Activated naive CD8-positive, alpha-beta T cell (primary cell): ENCODE measurements at regions not wholly inside any gene's neighbourhood (a gene's known extent, or its start where the extent isn't known, plus 50 kb on each side); places are given as distances from the start of the nearest gene placed in this dataset.

ENCODE experiments used
- H3K27ac Mint-ChIP-seq: one replicate; pipeline ENCODE4 v1.8.0; 2021; ENCODE audit warnings: mixed read lengths
- H3K27me3 Mint-ChIP-seq: one replicate; pipeline ENCODE4 v1.8.0; 2021; ENCODE audit warnings: mixed read lengths
- H3K36me3 Mint-ChIP-seq: one replicate; pipeline ENCODE4 v1.8.0; 2021; ENCODE audit warnings: mixed read lengths
- H3K4me1 Mint-ChIP-seq: one replicate; pipeline ENCODE4 v1.8.0; 2021; ENCODE audit warnings: low read depth, mixed read lengths
- H3K4me3 Mint-ChIP-seq: one replicate; pipeline ENCODE4 v1.8.0; 2021; ENCODE audit warnings: mild to moderate bottlenecking, mixed read lengths
- H3K9me3 Mint-ChIP-seq: one replicate; pipeline ENCODE4 v1.8.0; 2021; ENCODE audit warnings: low read depth, mixed read lengths

- H3K36me3 Mint-ChIP-seq, result no peaks in the 10 kb centered on the region
- no peaks in the 10 kb centered on the region for H3K27me3 Mint-ChIP-seq
- no peaks in the 10 kb centered on the region for H3K4me1 Mint-ChIP-seq
- no peak overlapping the region for H3K27ac Mint-ChIP-seq
- H3K9me3 Mint-ChIP-seq, result peaks cover 4% of the 10 kb centered on the region
- H3K4me3 Mint-ChIP-seq, result no peak overlapping the region
Observed at GRCh38 chr13:85742355-85742754, 56.9 kb downstream of the SLITRK6 start.

GRCh38 chr13:85741017-85741416 is 58.2 kb downstream of the SLITRK6 start:
- no peaks in the 10 kb centered on the region for H3K4me1 Mint-ChIP-seq
- no peaks in the 10 kb centered on the region for H3K27me3 Mint-ChIP-seq
- H3K9me3 Mint-ChIP-seq, result peaks cover 4% of the 10 kb centered on the region
- H3K36me3 Mint-ChIP-seq, result no peaks in the 10 kb centered on the region
- no peak overlapping the region for H3K4me3 Mint-ChIP-seq
- H3K27ac Mint-ChIP-seq, result no peak overlapping the region

GRCh38 chr13:85738696-85739320 is 60.4 kb downstream of the SLITRK6 start:
- H3K4me1 Mint-ChIP-seq, result no peaks in the 10 kb centered on the region
- H3K27me3 Mint-ChIP-seq, result no peaks in the 10 kb centered on the region
- no peaks in the 10 kb centered on the region for H3K36me3 Mint-ChIP-seq
- H3K4me3 Mint-ChIP-seq, result no peak overlapping the region
- no peak overlapping the region for H3K27ac Mint-ChIP-seq
- H3K9me3 Mint-ChIP-seq, result peaks cover 4% of the 10 kb centered on the region

GRCh38 chr13:85737952-85738351 is 61.3 kb downstream of the SLITRK6 start:
- Mint-ChIP-seq H3K4me3 (no peak overlapping the region), H3K27ac (no peak overlapping the region), H3K27me3 (no peaks in the 10 kb centered on the region), H3K36me3 (no peaks in the 10 kb centered on the region), H3K4me1 (no peaks in the 10 kb centered on the region), H3K9me3 (no peaks in the 10 kb centered on the region)

- H3K27me3 Mint-ChIP-seq, result no peaks in the 10 kb centered on the region
- no peaks in the 10 kb centered on the region for H3K36me3 Mint-ChIP-seq
- no peak overlapping the region for H3K27ac Mint-ChIP-seq
- H3K4me3 Mint-ChIP-seq, result no peak overlapping the region
- no peaks in the 10 kb centered on the region for H3K9me3 Mint-ChIP-seq
- H3K4me1 Mint-ChIP-seq, result no peaks in the 10 kb centered on the region
Observed at GRCh38 chr13:85729296-85729695, 69.9 kb downstream of the SLITRK6 start.

- Mint-ChIP-seq H3K4me1 (no peaks in the 10 kb centered on the region), H3K27ac (no peak overlapping the region), H3K27me3 (no peaks in the 10 kb centered on the region), H3K9me3 (no peaks in the 10 kb centered on the region), H3K4me3 (no peak overlapping the region), H3K36me3 (no peaks in the 10 kb centered on the region)
Observed at GRCh38 chr13:85728811-85729210, 70.4 kb downstream of the SLITRK6 start.

- no peaks in the 10 kb centered on the region for H3K36me3 Mint-ChIP-seq
- no peak overlapping the region for H3K4me3 Mint-ChIP-seq
- H3K4me1 Mint-ChIP-seq, result no peaks in the 10 kb centered on the region
- no peaks in the 10 kb centered on the region for H3K9me3 Mint-ChIP-seq
- H3K27me3 Mint-ChIP-seq, result no peaks in the 10 kb centered on the region
- H3K27ac Mint-ChIP-seq, result no peak overlapping the region
Observed at GRCh38 chr13:85725433-85725832, 73.8 kb downstream of the SLITRK6 start.

- Mint-ChIP-seq H3K4me3 (no peak overlapping the region), H3K27ac (no peak overlapping the region), H3K4me1 (no peaks in the 10 kb centered on the region), H3K36me3 (no peaks in the 10 kb centered on the region), H3K9me3 (no peaks in the 10 kb centered on the region), H3K27me3 (no peaks in the 10 kb centered on the region)
Observed at GRCh38 chr13:85724546-85725432, 74.4 kb downstream of the SLITRK6 start.

- Mint-ChIP-seq H3K27me3 (no peaks in the 10 kb centered on the region), H3K36me3 (no peaks in the 10 kb centered on the region), H3K4me3 (no peak overlapping the region), H3K4me1 (no peaks in the 10 kb centered on the region), H3K9me3 (no peaks in the 10 kb centered on the region), H3K27ac (no peak overlapping the region)
Observed at GRCh38 chr13:85719749-85720148, 79.5 kb downstream of the SLITRK6 start.

- no peaks in the 10 kb centered on the region for H3K4me1 Mint-ChIP-seq
- H3K27me3 Mint-ChIP-seq, result no peaks in the 10 kb centered on the region
- H3K27ac Mint-ChIP-seq, result no peak overlapping the region
- no peaks in the 10 kb centered on the region for H3K9me3 Mint-ChIP-seq
- H3K4me3 Mint-ChIP-seq, result no peak overlapping the region
- no peaks in the 10 kb centered on the region for H3K36me3 Mint-ChIP-seq
Observed at GRCh38 chr13:85717921-85718320, 81.3 kb downstream of the SLITRK6 start.

GRCh38 chr13:85710545-85710944 is 88.7 kb downstream of the SLITRK6 start:
- Mint-ChIP-seq H3K27ac (no peak overlapping the region), H3K27me3 (no peaks in the 10 kb centered on the region), H3K4me1 (no peaks in the 10 kb centered on the region), H3K36me3 (no peaks in the 10 kb centered on the region), H3K4me3 (no peak overlapping the region), H3K9me3 (no peaks in the 10 kb centered on the region)

- Mint-ChIP-seq H3K27ac (no peak overlapping the region), H3K4me1 (no peaks in the 10 kb centered on the region), H3K36me3 (no peaks in the 10 kb centered on the region), H3K9me3 (no peaks in the 10 kb centered on the region), H3K4me3 (no peak overlapping the region), H3K27me3 (no peaks in the 10 kb centered on the region)
Observed at GRCh38 chr13:85709721-85710120, 89.5 kb downstream of the SLITRK6 start.

GRCh38 chr13:85709072-85709471 is 90.1 kb downstream of the SLITRK6 start:
- no peak overlapping the region for H3K4me3 Mint-ChIP-seq
- no peaks in the 10 kb centered on the region for H3K36me3 Mint-ChIP-seq
- no peaks in the 10 kb centered on the region for H3K4me1 Mint-ChIP-seq
- H3K27ac Mint-ChIP-seq, result no peak overlapping the region
- H3K27me3 Mint-ChIP-seq, result no peaks in the 10 kb centered on the region
- H3K9me3 Mint-ChIP-seq, result peaks cover under 1% of the 10 kb centered on the region

GRCh38 chr13:85700906-85701305 is 98.3 kb downstream of the SLITRK6 start:
- H3K27ac Mint-ChIP-seq, result no peak overlapping the region
- no peaks in the 10 kb centered on the region for H3K36me3 Mint-ChIP-seq
- H3K27me3 Mint-ChIP-seq, result no peaks in the 10 kb centered on the region
- H3K4me1 Mint-ChIP-seq, result no peaks in the 10 kb centered on the region
- no peak overlapping the region for H3K4me3 Mint-ChIP-seq
- peaks cover 6% of the 10 kb centered on the region for H3K9me3 Mint-ChIP-seq

GRCh38 chr13:85698256-85698655 is 101.0 kb downstream of the SLITRK6 start:
- Mint-ChIP-seq H3K36me3 (no peaks in the 10 kb centered on the region), H3K27ac (no peak overlapping the region), H3K27me3 (no peaks in the 10 kb centered on the region), H3K9me3 (no peaks in the 10 kb centered on the region), H3K4me3 (no peak overlapping the region), H3K4me1 (no peaks in the 10 kb centered on the region)

GRCh38 chr13:85694992-85695391 is 104.2 kb downstream of the SLITRK6 start:
- H3K27ac Mint-ChIP-seq, result no peak overlapping the region
- H3K9me3 Mint-ChIP-seq, result peaks cover 5% of the 10 kb centered on the region
- H3K36me3 Mint-ChIP-seq, result no peaks in the 10 kb centered on the region
- H3K27me3 Mint-ChIP-seq, result no peaks in the 10 kb centered on the region
- H3K4me1 Mint-ChIP-seq, result no peaks in the 10 kb centered on the region
- no peak overlapping the region for H3K4me3 Mint-ChIP-seq
